Stomach (tissue), 8 donors: ENCODE measurements at regions not wholly inside any gene's neighbourhood (a gene's known extent, or its start where the extent isn't known, plus 50 kb on each side); places are given as distances from the start of the nearest gene placed in this dataset.

Experiments used
- DNase-seq, 2 donors: peaks; one replicate each; pipeline versions ENCODE4 v3.0.0 to v3.0.0-alpha.2; 2013 to 2019
- H3K27ac ChIP-seq, 5 donors: fragments of 200-600 bp in 4 of 5; sonication (generic) in 4 of 5; one replicate each; pipeline ENCODE4 v1.5.1; 2013 to 2019; ENCODE audit warnings: mild to moderate bottlenecking in 1 of 5, moderate library complexity in 1 of 5
- H3K27me3 ChIP-seq, 3 donors: fragments of 200-600 bp; sonication (generic); one replicate each; pipeline ENCODE4 v1.5.1; 2017 to 2019; ENCODE audit warnings: mixed run types in 1 of 3
- H3K36me3 ChIP-seq, 4 donors: fragments of 200-600 bp; sonication (generic); 1 replicate in 3 of 4; 2 replicates in 1 of 4; pipeline ENCODE4 v1.5.1; 2016 to 2019
- H3K4me1 ChIP-seq, 4 donors: fragments of 200-600 bp; sonication (generic); one replicate each; pipeline ENCODE4 v1.5.1; 2016 to 2019
- H3K4me3 ChIP-seq, 4 donors: fragments of 200-600 bp; sonication (generic) in 3 of 4; one replicate each; pipeline ENCODE4 v1.5.1; 2016 to 2019; ENCODE audit warnings: mild to moderate bottlenecking in 1 of 4
- H3K9me3 ChIP-seq, 4 donors: fragments of 200-600 bp; sonication (generic); one replicate each; pipeline ENCODE4 v1.5.1; 2016 to 2019
- CTCF ChIP-seq, 7 experiments: fragments of 450-650 bp in 4 of 7; fragments of 200-600 bp in 3 of 7; sonication (generic) in 3 of 7; IDR thresholded peaks; one replicate each; pipeline ENCODE4 v1.5.1; 2016 to 2019; ENCODE audit warnings: antibody characterized with exemption in 7 of 7, control low read depth in 2 of 7, mild to moderate bottlenecking in 1 of 7
- EP300 ChIP-seq: sonication (generic); formaldehyde crosslinking; IDR thresholded peaks from one replicate; pipeline ENCODE4 v1.6.1; 2017; ENCODE audit warnings: antibody characterized with exemption
- POLR2A ChIP-seq, 4 donors: fragments of 450-650 bp; IDR thresholded peaks; one replicate each; pipeline ENCODE4 v1.6.1; 2016; ENCODE audit warnings: antibody characterized with exemption in 4 of 4, control low read depth in 2 of 4, mild to moderate bottlenecking in 1 of 4, moderate library complexity in 1 of 4
- POLR2AphosphoS5 ChIP-seq, 3 donors: sonication (generic); formaldehyde crosslinking; IDR thresholded peaks; one replicate each; pipeline ENCODE4 v1.6.1; 2016; ENCODE audit warnings: antibody characterized with exemption in 3 of 3
- WGBS, 5 donors: extraction: QIAGEN DNeasy Blood & Tissue Kit in 3 of 5; methylation state at CpG; one replicate each; pipeline versions ENCODE4 v1.1.5 to v1.1.7; 2013 to 2018; 5-methylcytosine and 5-hydroxymethylcytosine counted together
- intact Hi-C: fragments of 100-400 bp; cut with DNase I; formaldehyde crosslinking; loops from one replicate; pipeline ENCODE4 v1.15.1; 2023; ENCODE audit warnings: low total_unique reads
- donor health status: healthy with polysubstance abuse.
- donor health status: Bipolar disorder and iron deficiency.
- donor health status: healthy.

- no peak for DNase-seq
- H3K27me3 ChIP-seq: no peaks in the 10 kb centered on the region
- no peak overlapping the region for H3K27ac ChIP-seq
- no peaks in the 10 kb centered on the region for H3K4me1 ChIP-seq
- TF ChIP-seq CTCF (IDR thresholded peaks at IDR 0.05) (no peak), POLR2AphosphoS5 (IDR thresholded peaks at IDR 0.05) (no peak), POLR2A (IDR thresholded peaks at IDR 0.05) (no peak), EP300 (no peak)
- intact Hi-C loops: no loop called here
- no peak overlapping the region for H3K4me3 ChIP-seq
- H3K36me3 ChIP-seq: no peaks in the 10 kb centered on the region
- no peaks in the 10 kb centered on the region for H3K9me3 ChIP-seq
Observed at GRCh38 chr1:242877743-242878142, 353.2 kb upstream of the PLD5 start.

DNA sequence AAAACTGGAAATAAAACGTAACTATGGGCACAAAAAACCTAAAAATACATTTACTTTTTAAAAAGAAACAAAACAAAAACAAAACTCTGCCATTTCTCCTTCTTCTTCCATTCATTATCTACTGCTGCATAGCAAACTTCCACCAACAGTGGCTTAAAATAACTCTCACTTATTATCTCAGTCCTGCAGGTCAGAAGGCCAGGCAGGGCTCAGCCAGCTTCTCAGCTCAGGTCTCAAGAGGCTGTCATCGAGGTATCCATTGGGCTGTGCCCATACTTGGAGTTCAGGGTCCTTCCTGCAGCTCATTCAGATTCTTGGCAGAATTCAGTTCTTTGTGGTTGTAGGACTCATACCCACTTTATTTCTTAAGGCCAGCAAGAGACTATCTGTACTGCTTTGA lies 352.7 kb upstream of the PLD5 start:
- intact Hi-C loops: no loop called here
- no peak for DNase-seq
- 23 to 35% (median 32%) methylated on average over 2 of the region's 2 CpGs for WGBS, 5 donors

DNA sequence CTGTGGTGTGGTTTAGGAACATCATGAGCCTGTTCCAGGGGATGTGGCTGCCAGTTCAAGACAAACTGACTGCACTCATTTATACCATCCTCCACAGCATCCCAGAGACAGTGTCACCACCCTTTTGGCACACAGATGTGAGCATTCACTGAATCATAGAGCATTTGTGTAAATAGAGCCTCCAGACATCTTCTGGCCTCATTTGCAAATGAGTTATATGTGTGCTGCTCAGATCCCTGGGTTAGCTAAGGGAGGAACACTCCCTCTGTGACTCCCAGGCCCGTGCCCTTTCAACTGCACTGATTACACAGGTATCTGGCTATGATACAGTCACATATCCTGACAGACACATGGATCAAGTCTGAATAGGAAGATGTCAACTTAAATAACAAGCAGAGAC lies 351.5 kb upstream of the PLD5 start:
- intact Hi-C loops: no loop called here
- WGBS, 5 donors: 33 to 62% (median 48%) methylated on average over 1 of the region's 1 CpG
- Histone ChIP-seq H3K4me1 (no peaks in the 10 kb centered on the region), H3K9me3 (no peaks in the 10 kb centered on the region), H3K27me3 (no peaks in the 10 kb centered on the region), H3K4me3 (no peak overlapping the region), H3K27ac (no peak overlapping the region), H3K36me3 (no peaks in the 10 kb centered on the region)
- TF ChIP-seq POLR2A (IDR thresholded peaks at IDR 0.05): no peak
- no peak for DNase-seq

More for the DNA sequence above, 352.7 kb upstream of the PLD5 start:
- Histone ChIP-seq H3K27me3 (no peaks in the 10 kb centered on the region), H3K36me3 (no peaks in the 10 kb centered on the region), H3K9me3 (no peaks in the 10 kb centered on the region), H3K4me3 (no peak overlapping the region), H3K27ac (no peak overlapping the region), H3K4me1 (no peaks in the 10 kb centered on the region)
- no peak for TF ChIP-seq CTCF (IDR thresholded peaks at IDR 0.05)
- TF ChIP-seq POLR2AphosphoS5 (IDR thresholded peaks at IDR 0.05): no peak
- TF ChIP-seq POLR2A (IDR thresholded peaks at IDR 0.05): no peak
- TF ChIP-seq EP300: no peak

- Histone ChIP-seq H3K9me3 (no peaks in the 10 kb centered on the region), H3K36me3 (no peaks in the 10 kb centered on the region), H3K27ac (no peak overlapping the region), H3K4me3 (no peak overlapping the region), H3K4me1 (no peaks in the 10 kb centered on the region), H3K27me3 (no peaks in the 10 kb centered on the region)
- TF ChIP-seq POLR2A (IDR thresholded peaks at IDR 0.05): no peak
- no peak for TF ChIP-seq EP300
- TF ChIP-seq CTCF (IDR thresholded peaks at IDR 0.05): no peak
- TF ChIP-seq POLR2AphosphoS5 (IDR thresholded peaks at IDR 0.05): no peak
- DNase-seq: no peak
- 30 to 59% (median 49%) methylated on average over 1 of the region's 1 CpG for WGBS, 5 donors
- intact Hi-C loops: no loop called here
Observed at GRCh38 chr1:242873661-242874060, 349.2 kb upstream of the PLD5 start.

DNA sequence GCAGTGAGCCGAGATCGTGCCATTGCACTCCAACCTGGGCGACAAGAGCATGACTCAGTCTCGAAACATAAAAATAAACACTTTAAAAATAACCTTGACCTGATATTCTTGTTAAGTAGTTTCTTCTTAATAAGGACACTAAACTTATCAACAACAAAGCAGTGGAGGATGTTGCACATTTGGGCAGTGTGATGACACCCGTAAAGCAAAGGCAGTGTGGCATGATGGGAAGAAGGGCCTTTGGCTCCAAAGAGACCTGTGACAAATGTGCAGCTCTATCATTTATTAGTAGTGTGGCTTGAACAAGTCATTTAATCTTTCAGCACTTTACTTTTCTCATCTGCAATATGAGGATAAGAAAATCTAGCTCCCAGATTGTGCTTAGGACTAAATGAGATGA lies 348.0 kb upstream of the PLD5 start:
- Histone ChIP-seq H3K4me3 (no peak overlapping the region), H3K27ac (no peak overlapping the region), H3K4me1 (no peaks in the 10 kb centered on the region), H3K36me3 (no peaks in the 10 kb centered on the region), H3K9me3 (no peaks in the 10 kb centered on the region), H3K27me3 (no peaks in the 10 kb centered on the region)
- intact Hi-C loops: no loop called here
- WGBS, 5 donors: 87 to 94% (median 89%) methylated on average over 5 of the region's 5 CpGs
- TF ChIP-seq CTCF (IDR thresholded peaks at IDR 0.05): no peak
- no peak for TF ChIP-seq POLR2AphosphoS5 (IDR thresholded peaks at IDR 0.05)
- no peak for TF ChIP-seq EP300
- TF ChIP-seq POLR2A (IDR thresholded peaks at IDR 0.05): no peak
- no peak for DNase-seq
